Sciatic nerve (tissue), 2 donors: ENCODE measurements at regions not wholly inside any gene's neighbourhood (a gene's known extent, or its start where the extent isn't known, plus 50 kb on each side); places are given as distances from the start of the nearest gene placed in this dataset.

Experiments
- ATAC-seq: fragments of 200-7000 bp; cut with Tn5 transposase; one replicate; pipeline ENCODE4 v1.9.1; 2020; ENCODE audit warnings: mild to moderate bottlenecking, moderate library complexity
- DNase-seq: peaks from one replicate; pipeline ENCODE4 v3.0.0-alpha.2; 2020; ENCODE audit warnings: low spot score
- intact Hi-C: fragments of 100-400 bp; cut with DNase I; formaldehyde crosslinking; loops from one replicate; pipeline ENCODE4 v1.14.2; 2022
- donor health status: DM: no; HTN: no; CAD: no.
- donor health status: DM: no; HTN: no; CAD: no.

DNA sequence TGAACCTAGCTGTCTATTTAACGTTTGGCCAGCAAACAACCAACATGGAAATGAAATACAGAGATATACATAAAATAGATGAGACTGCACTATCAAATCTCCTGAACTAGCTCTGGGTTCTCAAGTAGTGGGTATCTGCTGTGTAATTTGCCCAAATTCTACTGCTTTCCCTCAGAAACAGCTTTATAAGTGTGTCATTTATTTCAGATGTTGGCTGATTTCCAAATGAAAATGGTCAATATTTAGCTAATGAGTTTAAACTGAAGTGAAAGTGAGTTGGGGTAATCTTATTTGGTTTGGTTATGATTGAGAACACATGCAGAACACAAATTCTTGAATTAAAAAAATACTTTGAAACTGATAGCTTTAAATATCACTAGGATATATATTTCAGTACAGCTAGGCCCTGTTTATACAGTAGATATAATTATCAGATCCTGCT lies 601.7 kb upstream of the CXADR start:
- no peak for ATAC-seq
- intact Hi-C loops = no loop called here
- no peak for DNase-seq

DNA sequence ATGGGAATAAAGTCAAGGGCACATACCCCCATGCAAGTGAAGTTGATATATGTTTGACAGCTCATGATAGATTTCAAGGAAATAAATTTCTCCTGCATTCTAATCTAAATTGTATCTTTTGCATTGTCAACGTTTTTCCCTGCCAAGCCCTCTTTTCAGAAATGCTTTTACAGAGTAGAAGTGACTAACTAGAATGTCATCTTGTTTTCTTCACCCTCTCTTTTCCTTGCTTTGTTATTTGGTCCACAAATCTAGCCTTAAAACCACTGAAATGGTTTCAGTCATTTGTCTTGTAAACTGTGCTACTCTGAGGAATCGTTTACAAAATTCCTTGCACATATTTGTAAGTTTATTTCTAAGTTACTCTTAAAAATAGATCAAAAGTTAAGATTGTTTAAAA lies 600.8 kb upstream of the CXADR start:
- intact Hi-C loops = no loop called here
- ATAC-seq = no peak
- no peak for DNase-seq

DNA sequence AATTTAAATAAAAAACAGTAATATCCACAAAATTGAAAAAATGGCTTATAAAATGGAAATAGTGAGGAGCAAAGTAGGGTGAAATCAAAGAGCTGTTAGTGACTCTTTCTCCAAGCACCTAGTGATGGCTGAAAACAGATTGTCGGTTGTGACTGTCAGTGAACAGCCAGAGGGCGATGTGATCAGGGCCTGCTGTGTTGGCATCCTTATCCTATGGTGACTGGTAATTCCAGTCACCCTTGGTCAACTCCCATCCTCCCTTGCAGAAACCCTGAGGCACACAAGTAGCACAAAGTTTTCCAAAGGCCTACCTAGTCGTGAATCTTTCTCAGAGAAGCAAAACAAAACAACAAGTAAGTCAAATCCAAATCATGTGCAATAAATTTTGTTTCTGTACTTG lies 599.8 kb upstream of the CXADR start:
- intact Hi-C loops = no loop called here
- DNase-seq = no peak
- no peak for ATAC-seq

DNA sequence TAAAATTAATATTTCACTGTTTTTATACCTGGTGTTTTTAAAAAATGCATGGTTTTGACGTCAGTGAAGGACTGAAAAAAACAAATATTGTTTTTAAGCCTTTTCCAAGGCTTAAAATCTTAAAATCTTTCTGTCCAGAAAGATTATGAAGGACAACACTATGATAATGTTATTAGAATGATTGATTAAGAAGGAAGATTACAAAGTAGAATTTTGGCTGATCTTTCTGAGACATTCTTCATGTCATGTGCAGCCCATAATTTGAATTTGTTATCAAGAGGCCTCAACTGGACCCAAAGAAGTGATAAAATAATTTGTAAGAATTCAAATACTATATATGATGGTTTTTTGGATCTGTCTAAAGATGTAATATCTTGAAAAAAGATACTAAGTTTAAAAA lies 584.4 kb upstream of the CXADR start:
- ATAC-seq = no peak
- intact Hi-C loops = no loop called here

DNA sequence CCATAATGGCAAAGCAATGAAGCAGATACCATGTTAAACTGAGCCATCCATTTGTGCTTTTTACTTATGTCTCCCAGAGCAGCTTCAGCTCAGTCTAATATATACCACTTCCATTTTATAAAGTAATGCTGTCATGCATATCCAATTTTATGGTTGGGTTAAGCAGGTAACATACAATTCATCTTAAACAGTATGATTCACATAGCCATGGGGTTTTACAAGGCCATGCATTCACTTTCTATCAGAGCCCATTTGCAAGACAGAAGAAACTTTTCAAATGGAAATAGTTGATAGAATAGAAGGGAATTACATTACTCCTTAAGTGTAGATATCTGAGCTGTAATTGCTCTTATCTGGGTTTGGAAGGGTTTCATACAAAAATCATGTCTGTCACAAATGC lies 580.5 kb upstream of the CXADR start:
- ATAC-seq = no peak

More for the DNA sequence above, 584.4 kb upstream of the CXADR start:
- DNase-seq = no peak

DNA sequence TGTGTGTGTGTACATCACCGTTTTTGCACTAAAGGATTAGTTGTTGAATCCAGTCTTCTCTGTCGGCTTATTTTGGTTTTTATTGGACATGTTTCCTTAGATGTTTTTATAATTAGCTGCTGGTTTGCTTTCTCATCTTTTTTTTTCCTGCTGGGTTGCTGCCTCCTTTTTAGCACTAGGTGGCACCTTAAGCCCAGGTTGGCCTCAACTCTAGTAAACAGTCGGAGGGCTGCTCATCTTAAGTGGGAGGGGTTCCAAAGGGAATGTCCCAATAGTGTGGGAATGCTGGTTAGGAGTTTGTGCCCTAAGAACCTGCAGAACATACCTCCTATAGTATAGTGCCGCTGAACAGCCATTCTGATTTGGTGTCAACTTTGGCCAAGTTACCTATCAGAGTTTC lies 570.1 kb upstream of the CXADR start:
- no peak for DNase-seq
- intact Hi-C loops = no loop called here
- ATAC-seq = no peak

More for the DNA sequence above, 580.5 kb upstream of the CXADR start:
- intact Hi-C loops = no loop called here
- no peak for DNase-seq

DNA sequence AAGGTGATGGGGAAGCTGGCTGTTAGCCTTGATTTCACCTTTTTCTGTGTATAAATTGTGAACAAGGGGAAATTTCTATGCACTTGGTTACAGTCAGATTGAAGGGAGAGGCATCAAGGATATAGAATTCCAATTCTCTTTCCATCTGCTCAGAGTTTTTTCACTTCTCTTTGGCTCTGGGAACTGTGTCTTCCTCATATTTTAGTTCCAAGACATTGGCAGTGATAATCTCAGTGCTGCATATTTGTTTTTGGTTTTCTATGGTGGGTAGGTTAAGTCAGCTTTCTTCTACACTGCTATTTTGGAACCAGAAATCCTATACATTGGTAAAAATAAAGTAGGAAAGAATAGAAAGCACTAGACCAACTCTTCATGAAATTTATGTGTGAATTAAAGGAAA lies 569.6 kb upstream of the CXADR start:
- intact Hi-C loops = no loop called here
- DNase-seq (no peak), ATAC-seq (no peak)

DNA sequence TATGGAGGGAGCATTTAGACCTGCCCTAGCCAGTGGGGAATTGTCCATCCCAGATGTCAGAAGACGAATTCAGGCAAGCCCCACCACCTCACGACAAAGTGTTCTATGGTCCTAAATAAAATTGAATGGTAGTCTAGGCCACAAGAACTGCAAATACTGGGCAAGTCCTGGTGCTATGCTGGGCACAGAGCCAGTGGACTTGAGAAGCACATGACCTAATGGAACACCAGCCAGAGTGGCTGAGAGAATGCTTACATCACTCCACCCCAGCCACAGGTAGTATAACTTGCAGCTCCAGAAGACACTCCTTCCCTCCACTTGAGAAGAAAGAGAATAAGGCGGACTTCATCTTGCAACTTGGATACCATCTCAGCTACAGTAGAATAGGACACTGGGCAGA lies 567.3 kb upstream of the CXADR start:
- intact Hi-C loops = no loop called here
- no peak for ATAC-seq
- no peak for DNase-seq

DNA sequence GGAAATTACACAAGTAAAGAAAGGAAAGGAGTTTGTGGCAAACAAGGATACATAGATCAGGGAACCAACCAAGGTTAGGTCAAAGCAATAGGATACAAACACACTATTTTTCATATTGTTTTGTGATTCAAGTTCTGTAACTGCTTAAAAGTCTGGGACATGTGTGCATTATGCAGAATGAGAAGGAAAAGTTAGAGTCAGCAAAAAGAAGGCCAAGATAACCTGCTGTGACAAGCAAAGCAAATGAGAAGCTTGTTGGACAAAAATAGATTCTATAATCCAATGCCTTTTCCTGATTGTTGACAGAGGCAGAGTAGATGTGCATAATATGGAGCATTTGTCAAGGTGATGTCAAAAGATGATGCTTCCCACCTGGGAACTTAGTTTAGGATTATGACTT lies 556.0 kb upstream of the CXADR start:
- no peak for ATAC-seq
- DNase-seq = no peak
- intact Hi-C loops = no loop called here

DNA sequence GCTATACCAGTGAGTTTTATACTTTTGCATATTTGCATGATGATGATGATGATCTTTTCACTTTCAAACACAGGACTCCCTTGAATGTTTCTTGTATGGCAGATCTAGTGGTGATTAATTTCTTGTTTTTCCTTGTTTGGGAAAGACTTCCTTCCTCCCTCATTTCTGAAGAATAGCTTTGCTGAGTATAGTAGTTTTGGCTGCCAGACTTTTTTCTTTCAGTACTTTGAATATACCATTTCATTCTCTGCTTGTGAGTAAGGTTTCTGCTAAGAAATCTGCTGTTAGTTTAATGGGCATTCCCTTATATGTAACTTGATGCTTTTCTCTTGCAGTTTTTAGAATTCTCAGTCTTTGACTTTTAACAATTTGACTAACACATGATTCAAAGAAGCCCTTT lies 547.4 kb upstream of the CXADR start:
- intact Hi-C loops = no loop called here
- DNase-seq (no peak), ATAC-seq (no peak)

DNA sequence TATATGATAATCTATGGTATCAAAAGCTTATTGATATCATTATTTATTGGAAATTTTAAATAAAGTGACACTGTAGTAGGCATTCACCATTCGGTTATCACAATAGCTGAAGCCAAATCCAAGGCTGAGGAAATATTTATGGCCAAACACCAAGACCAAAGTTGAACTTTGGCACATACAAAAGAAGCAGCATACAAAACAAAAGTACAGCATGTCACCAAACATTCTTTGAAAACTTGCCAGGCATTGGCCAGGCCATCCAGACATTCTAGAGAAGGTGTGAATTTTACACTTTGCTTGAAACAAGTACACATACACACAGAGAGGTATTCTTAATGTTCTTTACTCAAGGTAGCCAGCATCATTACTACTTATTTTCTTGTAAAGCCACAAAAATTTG lies 544.4 kb upstream of the CXADR start:
- no peak for DNase-seq
- no peak for ATAC-seq
- intact Hi-C loops = no loop called here

DNA sequence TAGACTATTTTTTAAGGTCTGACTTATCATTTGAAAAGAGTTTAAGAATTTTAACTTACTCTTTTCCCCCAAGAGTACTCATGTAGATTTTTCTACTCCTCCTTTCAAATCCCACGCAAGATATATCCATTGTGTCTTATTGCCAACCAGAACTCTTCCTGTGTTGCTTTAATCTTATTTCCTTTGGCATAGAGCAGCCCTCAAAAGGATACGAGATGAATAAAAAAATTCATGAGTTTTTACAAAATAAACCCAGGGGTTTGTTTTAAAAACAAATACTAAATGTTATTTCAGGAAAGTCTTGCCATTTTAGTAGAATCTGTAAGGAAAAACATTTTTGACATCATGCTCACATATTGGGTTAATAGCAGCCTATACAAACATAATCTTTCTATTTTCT lies 543.2 kb upstream of the CXADR start:
- DNase-seq (no peak), ATAC-seq (no peak)
- intact Hi-C loops = no loop called here

DNA sequence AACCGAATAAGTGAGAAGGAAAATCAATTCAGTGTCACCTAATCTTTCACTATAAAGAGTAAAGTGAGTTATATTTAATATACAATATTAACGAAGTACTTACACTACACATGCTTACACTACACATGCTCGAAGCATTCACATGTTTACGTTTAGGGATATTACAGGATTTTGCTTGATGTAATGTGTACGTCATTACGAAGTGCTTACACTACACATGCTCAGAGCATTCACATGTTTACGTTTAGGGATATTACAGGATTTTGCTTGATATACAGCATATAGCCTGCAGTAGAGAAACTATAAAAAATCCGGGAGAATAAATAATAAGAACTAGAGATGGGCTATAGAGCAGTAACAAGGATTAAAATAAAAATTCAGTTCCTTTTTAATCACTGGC lies 538.8 kb upstream of the CXADR start:
- ATAC-seq (no peak), DNase-seq (no peak)
- intact Hi-C loops = no loop called here

DNA sequence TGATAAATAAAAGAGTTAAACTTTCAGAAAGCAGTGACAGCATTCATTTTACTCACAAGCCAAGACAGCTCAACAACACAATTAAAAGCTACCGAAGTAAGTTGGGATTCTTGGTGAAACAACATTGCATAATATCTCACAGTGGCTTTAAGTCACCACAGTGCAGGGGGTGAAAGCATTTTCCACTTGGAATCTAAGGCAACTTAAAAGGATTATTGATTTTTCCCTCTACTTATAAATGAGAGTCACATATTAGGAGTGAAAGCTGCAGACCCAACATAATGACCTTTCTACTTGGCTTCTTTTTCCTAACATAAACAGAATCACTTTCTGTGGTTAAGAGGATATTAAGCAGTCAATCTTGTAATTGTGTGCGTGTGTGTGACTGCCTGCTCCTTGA lies 536.6 kb upstream of the CXADR start:
- ATAC-seq = peak; percentile 69
- intact Hi-C loops = no loop called here
- DNase-seq = no peak

DNA sequence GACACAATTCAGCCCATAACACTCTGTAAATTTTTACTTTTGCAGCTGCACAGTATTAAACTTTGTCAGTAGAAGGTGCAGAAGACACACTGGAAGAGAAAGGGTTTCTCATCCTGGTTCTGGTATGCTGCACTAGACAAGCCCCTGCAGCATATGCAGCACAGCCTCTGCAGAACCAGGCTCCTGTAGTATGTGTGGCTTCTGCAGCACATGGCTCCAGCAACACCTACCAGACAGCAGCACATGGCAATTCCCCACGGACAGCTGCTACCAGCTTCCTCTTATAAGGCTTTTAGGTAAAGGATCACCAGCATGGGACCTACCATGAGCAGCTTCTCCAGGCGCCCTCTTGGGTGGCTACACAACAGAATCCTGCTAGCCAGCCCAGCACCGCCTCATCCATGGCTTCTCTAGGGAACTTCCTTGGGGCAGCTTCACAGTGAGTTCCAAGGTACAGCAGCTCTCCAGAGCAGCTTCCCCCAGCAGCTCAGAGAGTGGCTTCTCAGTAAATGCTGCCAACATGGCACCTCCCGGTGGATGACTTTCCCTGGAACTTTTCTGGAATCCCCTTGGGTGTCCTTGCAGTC lies 534.4 kb upstream of the CXADR start:
- DNase-seq (no peak), ATAC-seq (peak; percentile 27)
- intact Hi-C loops = no loop called here

DNA sequence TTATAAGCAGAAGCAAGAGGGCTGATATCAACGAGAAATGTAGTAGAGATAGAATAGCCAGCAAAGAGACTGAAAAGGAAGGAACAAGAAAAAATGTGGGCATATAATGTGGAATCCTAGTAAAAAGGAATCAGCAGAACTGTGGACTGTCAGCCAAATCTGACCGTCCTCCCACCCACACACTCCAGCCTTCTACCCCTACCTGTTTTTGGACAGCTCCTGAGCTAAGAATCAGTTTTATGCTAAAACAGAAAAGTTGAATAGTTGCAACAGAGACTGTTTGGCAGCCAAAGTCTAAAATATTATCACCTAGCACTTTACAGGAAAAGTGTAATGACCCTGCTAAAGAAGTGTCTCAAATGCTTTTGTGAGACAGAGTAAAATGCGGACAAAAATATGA lies 533.3 kb upstream of the CXADR start:
- ATAC-seq = no peak
- intact Hi-C loops = no loop called here
- no peak for DNase-seq

DNA sequence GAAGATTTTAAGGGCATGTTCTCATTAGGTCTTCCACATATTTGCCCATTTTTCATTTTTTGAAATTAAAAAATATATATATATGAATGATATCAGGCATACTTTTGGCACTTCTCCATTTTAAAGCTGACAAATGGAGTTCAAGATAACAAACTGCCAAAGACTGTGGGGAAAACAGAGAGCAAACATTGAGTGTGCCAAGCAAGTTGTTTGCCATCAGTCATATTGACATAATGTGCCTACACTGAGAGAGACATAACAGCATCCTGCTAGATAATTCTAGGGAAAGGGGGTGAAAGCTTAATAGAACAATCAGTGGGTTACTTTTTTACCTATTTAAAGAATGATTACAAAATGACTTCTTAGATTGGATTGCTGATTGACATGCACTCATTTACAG lies 529.4 kb upstream of the CXADR start:
- no peak for DNase-seq
- intact Hi-C loops = no loop called here
- no peak for ATAC-seq

DNA sequence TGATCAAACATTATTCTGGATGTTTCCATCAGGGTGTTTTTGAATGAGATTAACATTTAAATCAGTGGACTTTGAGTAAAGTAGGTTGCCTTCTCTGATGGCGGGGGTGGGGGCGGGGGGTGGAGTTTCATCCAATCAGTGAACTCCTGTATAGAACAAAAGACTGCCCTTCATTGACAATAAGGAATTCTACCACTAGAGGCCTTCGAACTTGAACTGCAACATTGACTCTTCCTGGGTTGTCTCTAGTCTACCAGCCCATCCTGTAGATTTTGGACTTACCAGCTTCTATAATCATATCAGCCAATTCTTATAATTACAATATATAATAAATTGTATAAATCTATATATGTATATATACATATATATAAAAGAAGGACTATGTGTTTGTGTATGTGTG lies 520.4 kb upstream of the CXADR start:
- DNase-seq (no peak), ATAC-seq (no peak)
- intact Hi-C loops = no loop called here

DNA sequence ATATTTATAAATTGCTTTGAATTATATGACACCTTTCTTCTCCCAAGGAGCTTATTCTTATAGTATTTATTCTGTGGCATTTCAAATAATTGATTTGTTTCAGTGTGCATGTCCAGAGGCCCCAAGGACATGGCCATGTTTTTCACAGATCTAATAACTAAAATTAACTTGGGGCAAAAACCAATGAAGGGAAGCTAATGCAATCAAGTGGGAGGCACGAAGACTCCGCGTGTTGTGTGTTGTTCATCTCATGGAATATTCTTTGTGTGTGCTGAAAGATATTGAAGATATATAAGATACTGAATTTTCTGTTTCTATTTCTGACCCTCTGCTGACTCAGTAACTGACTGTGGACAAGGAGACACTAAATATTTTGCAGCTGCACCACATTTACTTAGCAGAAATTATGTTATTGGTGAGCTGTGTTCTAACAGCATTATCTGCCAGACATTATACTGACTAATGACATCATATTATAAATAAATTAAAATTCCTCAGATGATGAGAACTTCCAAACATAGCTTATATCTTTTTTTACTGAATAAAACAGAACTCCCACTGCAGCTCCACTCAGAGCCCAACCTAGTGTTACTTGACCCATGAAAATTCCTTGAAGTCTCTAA lies 519.3 kb upstream of the CXADR start:
- DNase-seq (no peak), ATAC-seq (no peak)
- intact Hi-C loops = no loop called here

DNA sequence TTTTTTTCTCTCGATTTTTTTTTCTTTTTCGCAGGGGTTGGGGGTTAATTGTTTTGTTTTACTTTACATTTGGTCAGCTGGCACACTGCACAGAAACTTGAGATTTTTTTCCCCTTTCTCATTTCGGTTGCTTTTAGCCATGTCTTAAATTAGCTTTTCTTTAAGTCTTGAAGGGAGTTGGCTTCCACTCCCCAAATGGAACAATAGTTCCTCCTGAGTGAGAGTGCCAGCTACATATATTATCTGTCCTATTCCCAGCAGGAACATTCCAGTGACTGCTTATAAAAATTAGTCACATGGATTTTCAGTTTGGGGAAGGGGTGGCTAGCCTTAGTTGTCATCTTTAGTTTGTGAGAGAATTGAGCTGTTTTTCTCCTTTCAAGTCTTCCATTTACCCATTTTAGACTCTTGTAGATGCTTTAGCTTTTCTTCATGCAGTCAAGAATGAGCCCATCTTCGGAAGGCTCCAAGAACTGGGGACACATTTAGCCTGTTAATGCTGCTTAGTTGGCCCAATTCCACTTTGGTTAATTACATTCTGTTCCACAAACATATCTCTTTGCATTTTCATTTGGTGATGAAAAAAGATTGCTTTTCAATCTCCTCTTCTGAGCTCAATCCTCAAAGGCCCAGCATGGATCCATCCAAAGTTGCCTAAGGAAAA lies 510.1 kb upstream of the CXADR start:
- no peak for DNase-seq
- no peak for ATAC-seq
- intact Hi-C loops = no loop called here

DNA sequence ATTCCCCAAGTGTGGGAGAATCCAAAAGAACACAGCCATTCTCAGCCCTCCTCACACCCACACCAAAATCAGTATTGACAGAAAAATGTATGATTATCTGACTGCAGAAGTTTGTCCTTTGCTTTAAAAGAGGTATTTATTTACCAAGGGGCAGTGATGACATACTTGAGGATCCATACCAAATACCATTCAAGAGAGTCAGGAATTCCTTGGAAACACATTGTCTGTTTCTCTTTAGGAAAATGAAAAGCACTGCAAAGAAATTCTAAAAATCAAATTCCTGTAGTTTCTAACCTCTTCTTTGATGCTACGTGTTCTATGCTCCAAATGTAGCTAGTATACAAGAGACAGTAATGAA lies 509.6 kb upstream of the CXADR start:
- ATAC-seq = no peak
- intact Hi-C loops = no loop called here

More for the DNA sequence above, 509.6 kb upstream of the CXADR start:
- no peak for DNase-seq
